ENCODE measurements at regions not wholly inside any gene's neighbourhood (a gene's known extent, or its start where the extent isn't known, plus 50 kb on each side); places are given as distances from the start of the nearest gene placed in this dataset.

GRCh38 chr1:96361271-96361856, 360.2 kb upstream of the PTBP2 start:
- WGBS = 93% methylated on average over 5 of the region's 5 CpGs
- H3K9me3 ChIP-seq (ENCODE audit: insufficient read depth, low read depth, low read length) = no peaks in the 10 kb centered on the region
- H3K4me3 ChIP-seq (ENCODE audit: low read length) = no peak overlapping the region
- H3K36me3 ChIP-seq (ENCODE audit: insufficient read depth, low read length) = no peaks in the 10 kb centered on the region
- no peaks in the 10 kb centered on the region for H3K4me1 ChIP-seq (ENCODE audit: insufficient read depth, low read length)
- H3K9ac ChIP-seq (ENCODE audit: low read depth, low read length) = no peak overlapping the region
- no peaks in the 10 kb centered on the region for H3K27me3 ChIP-seq (ENCODE audit: insufficient read depth, low read length)
- no peak overlapping the region for H3K27ac ChIP-seq (ENCODE audit: low read depth, low read length)

GRCh38 chr1:96361961-96362360, 359.6 kb upstream of the PTBP2 start:
- H3K9ac ChIP-seq (ENCODE audit: low read depth, low read length) = no peak overlapping the region
- H3K4me3 ChIP-seq (ENCODE audit: low read length) = no peak overlapping the region
- H3K9me3 ChIP-seq (ENCODE audit: insufficient read depth, low read depth, low read length) = no peaks in the 10 kb centered on the region
- no peak overlapping the region for H3K27ac ChIP-seq (ENCODE audit: low read depth, low read length)
- no peaks in the 10 kb centered on the region for H3K36me3 ChIP-seq (ENCODE audit: insufficient read depth, low read length)
- no peaks in the 10 kb centered on the region for H3K27me3 ChIP-seq (ENCODE audit: insufficient read depth, low read length)
- H3K4me1 ChIP-seq (ENCODE audit: insufficient read depth, low read length) = no peaks in the 10 kb centered on the region

DNA sequence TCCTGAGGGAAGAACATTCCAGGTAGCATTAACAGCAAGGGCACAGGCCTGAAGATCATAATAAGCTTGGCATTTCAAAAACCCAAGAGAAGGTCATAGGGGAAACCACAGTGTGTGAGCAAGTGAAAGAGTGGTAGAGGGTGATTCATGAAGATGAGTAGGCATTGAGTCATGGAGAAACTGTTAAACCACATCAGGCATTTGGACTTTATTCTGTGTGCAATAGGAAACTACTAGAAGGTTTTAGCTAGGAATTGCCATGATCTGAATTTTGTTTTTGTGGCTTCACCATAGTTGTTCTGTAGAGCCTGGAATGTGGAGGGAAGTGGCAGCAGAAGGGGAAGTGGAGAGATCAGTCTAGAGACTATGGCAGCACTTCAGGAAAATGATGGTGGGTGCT, 359.0 kb upstream of the PTBP2 start:
- Histone ChIP-seq H3K4me3 (ENCODE audit: low read length) (no peak overlapping the region), H3K9me3 (ENCODE audit: insufficient read depth, low read depth, low read length) (no peaks in the 10 kb centered on the region), H3K27me3 (ENCODE audit: insufficient read depth, low read length) (no peaks in the 10 kb centered on the region), H3K27ac (ENCODE audit: low read depth, low read length) (no peak overlapping the region), H3K4me1 (ENCODE audit: insufficient read depth, low read length) (no peaks in the 10 kb centered on the region), H3K9ac (ENCODE audit: low read depth, low read length) (no peak overlapping the region), H3K36me3 (ENCODE audit: insufficient read depth, low read length) (no peaks in the 10 kb centered on the region)

DNA sequence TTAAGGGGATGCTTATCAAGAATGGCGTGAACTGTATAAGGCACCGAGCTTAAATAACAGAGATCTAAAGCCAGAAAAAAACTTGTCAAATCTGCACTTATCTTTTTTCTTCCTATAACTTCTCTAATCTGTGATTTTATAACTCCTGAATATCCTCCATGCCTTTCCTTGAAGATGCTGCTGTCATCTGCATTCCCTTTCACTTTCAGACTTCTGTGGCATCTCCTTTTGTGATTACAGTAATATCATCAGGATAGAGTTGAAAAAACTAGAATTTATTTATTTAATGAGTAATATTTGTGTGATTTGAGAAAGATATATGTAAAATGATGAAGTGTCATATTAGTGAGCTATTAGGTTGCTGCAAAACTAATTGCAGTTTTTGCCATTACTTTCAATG, 357.8 kb upstream of the PTBP2 start:
- H3K36me3 ChIP-seq (ENCODE audit: insufficient read depth, low read length) = no peaks in the 10 kb centered on the region
- 98% methylated on average over 2 of the region's 2 CpGs for WGBS
- no peaks in the 10 kb centered on the region for H3K4me1 ChIP-seq (ENCODE audit: insufficient read depth, low read length)
- H3K9me3 ChIP-seq (ENCODE audit: insufficient read depth, low read depth, low read length) = no peaks in the 10 kb centered on the region
- no peak overlapping the region for H3K9ac ChIP-seq (ENCODE audit: low read depth, low read length)
- H3K27ac ChIP-seq (ENCODE audit: low read depth, low read length) = no peak overlapping the region
- no peak overlapping the region for H3K4me3 ChIP-seq (ENCODE audit: low read length)
- no peaks in the 10 kb centered on the region for H3K27me3 ChIP-seq (ENCODE audit: insufficient read depth, low read length)

GRCh38 chr1:96364576-96364975, 357.0 kb upstream of the PTBP2 start:
- Histone ChIP-seq H3K4me3 (ENCODE audit: low read length) (no peak overlapping the region), H3K9ac (ENCODE audit: low read depth, low read length) (no peak overlapping the region), H3K4me1 (ENCODE audit: insufficient read depth, low read length) (no peaks in the 10 kb centered on the region), H3K27ac (ENCODE audit: low read depth, low read length) (no peak overlapping the region), H3K27me3 (ENCODE audit: insufficient read depth, low read length) (no peaks in the 10 kb centered on the region), H3K36me3 (ENCODE audit: insufficient read depth, low read length) (no peaks in the 10 kb centered on the region), H3K9me3 (ENCODE audit: insufficient read depth, low read depth, low read length) (no peaks in the 10 kb centered on the region)

GRCh38 chr1:96365076-96365475, 356.5 kb upstream of the PTBP2 start:
- H3K27me3 ChIP-seq (ENCODE audit: insufficient read depth, low read length) = no peaks in the 10 kb centered on the region
- WGBS = 86% methylated on average over 1 of the region's 1 CpG
- no peak overlapping the region for H3K27ac ChIP-seq (ENCODE audit: low read depth, low read length)
- H3K36me3 ChIP-seq (ENCODE audit: insufficient read depth, low read length) = no peaks in the 10 kb centered on the region
- H3K4me1 ChIP-seq (ENCODE audit: insufficient read depth, low read length) = no peaks in the 10 kb centered on the region
- H3K4me3 ChIP-seq (ENCODE audit: low read length) = no peak overlapping the region
- no peak overlapping the region for H3K9ac ChIP-seq (ENCODE audit: low read depth, low read length)
- no peaks in the 10 kb centered on the region for H3K9me3 ChIP-seq (ENCODE audit: insufficient read depth, low read depth, low read length)

GRCh38 chr1:96365596-96366390, 355.8 kb upstream of the PTBP2 start:
- Histone ChIP-seq H3K9me3 (ENCODE audit: insufficient read depth, low read depth, low read length) (no peaks in the 10 kb centered on the region), H3K4me1 (ENCODE audit: insufficient read depth, low read length) (no peaks in the 10 kb centered on the region), H3K4me3 (ENCODE audit: low read length) (no peak overlapping the region), H3K27me3 (ENCODE audit: insufficient read depth, low read length) (no peaks in the 10 kb centered on the region), H3K9ac (ENCODE audit: low read depth, low read length) (no peak overlapping the region), H3K36me3 (ENCODE audit: insufficient read depth, low read length) (no peaks in the 10 kb centered on the region), H3K27ac (ENCODE audit: low read depth, low read length) (no peak overlapping the region)
- 80% methylated on average over 3 of the region's 3 CpGs for WGBS

GRCh38 chr1:96366516-96366915, 355.1 kb upstream of the PTBP2 start:
- Histone ChIP-seq H3K4me3 (ENCODE audit: low read length) (no peak overlapping the region), H3K36me3 (ENCODE audit: insufficient read depth, low read length) (no peaks in the 10 kb centered on the region), H3K9me3 (ENCODE audit: insufficient read depth, low read depth, low read length) (no peaks in the 10 kb centered on the region), H3K9ac (ENCODE audit: low read depth, low read length) (no peak overlapping the region), H3K27me3 (ENCODE audit: insufficient read depth, low read length) (no peaks in the 10 kb centered on the region), H3K4me1 (ENCODE audit: insufficient read depth, low read length) (no peaks in the 10 kb centered on the region), H3K27ac (ENCODE audit: low read depth, low read length) (no peak overlapping the region)
- WGBS = 89% methylated on average over 1 of the region's 2 CpGs

- WGBS = 95% methylated on average over 2 of the region's 2 CpGs
- no peaks in the 10 kb centered on the region for H3K4me1 ChIP-seq (ENCODE audit: insufficient read depth, low read length)
Observed at GRCh38 chr1:96367791-96368190, 353.8 kb upstream of the PTBP2 start.

DNA sequence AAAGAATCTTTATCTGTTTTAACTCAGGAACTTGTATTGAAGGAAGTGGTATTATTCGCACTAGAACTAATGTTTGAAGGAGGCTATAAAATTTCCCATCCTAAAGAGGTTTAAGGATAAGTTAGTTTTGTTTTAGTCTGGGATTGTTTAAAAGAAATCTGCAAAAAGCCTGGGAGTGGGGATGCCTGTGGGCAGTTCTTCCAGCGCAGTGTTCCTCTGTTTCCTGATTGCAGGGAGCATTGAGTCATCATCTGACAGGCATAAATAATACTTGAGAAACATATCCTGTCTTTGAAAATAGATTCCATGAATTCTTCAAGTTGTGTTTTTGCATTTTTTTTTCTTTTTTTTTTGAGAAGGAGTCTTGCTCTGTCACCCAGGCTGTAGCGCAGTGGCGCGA, 350.8 kb upstream of the PTBP2 start:
- H3K36me3 ChIP-seq (ENCODE audit: insufficient read depth, low read length) = no peaks in the 10 kb centered on the region
- no peak overlapping the region for H3K27ac ChIP-seq (ENCODE audit: low read depth, low read length)
- H3K27me3 ChIP-seq (ENCODE audit: insufficient read depth, low read length) = no peaks in the 10 kb centered on the region
- WGBS = 90% methylated on average over 2 of the region's 5 CpGs
- H3K9me3 ChIP-seq (ENCODE audit: insufficient read depth, low read depth, low read length) = no peaks in the 10 kb centered on the region
- no peak overlapping the region for H3K9ac ChIP-seq (ENCODE audit: low read depth, low read length)
- H3K4me3 ChIP-seq (ENCODE audit: low read length) = no peak overlapping the region
- H3K4me1 ChIP-seq (ENCODE audit: insufficient read depth, low read length) = no peaks in the 10 kb centered on the region

More at GRCh38 chr1:96367791-96368190, 353.8 kb upstream of the PTBP2 start:
- no peak overlapping the region for H3K27ac ChIP-seq (ENCODE audit: low read depth, low read length)
- no peak overlapping the region for H3K9ac ChIP-seq (ENCODE audit: low read depth, low read length)
- no peaks in the 10 kb centered on the region for H3K9me3 ChIP-seq (ENCODE audit: insufficient read depth, low read depth, low read length)
- H3K27me3 ChIP-seq (ENCODE audit: insufficient read depth, low read length) = no peaks in the 10 kb centered on the region
- H3K4me3 ChIP-seq (ENCODE audit: low read length) = no peak overlapping the region
- no peaks in the 10 kb centered on the region for H3K36me3 ChIP-seq (ENCODE audit: insufficient read depth, low read length)

DNA sequence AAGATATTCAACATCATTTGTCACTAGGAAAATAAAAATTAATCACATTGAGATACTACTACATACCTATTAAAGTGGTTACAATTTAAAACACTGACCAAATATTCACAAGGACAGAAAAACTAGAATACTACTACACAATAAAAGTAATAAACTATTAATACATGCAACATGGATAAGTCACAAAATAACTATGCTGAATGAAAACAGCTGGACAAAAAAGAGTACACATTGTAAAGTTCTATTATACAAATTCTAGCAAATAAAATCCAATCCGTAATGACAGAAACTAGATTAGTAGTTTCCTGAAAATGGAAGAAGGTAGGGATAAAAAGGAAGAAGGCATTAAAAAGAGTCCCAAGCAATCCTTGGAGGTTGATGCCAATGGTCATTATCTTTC, 348.7 kb upstream of the PTBP2 start:
- Histone ChIP-seq H3K27ac (ENCODE audit: low read depth, low read length) (no peak overlapping the region), H3K9me3 (ENCODE audit: insufficient read depth, low read depth, low read length) (no peaks in the 10 kb centered on the region), H3K36me3 (ENCODE audit: insufficient read depth, low read length) (no peaks in the 10 kb centered on the region), H3K9ac (ENCODE audit: low read depth, low read length) (no peak overlapping the region), H3K4me3 (ENCODE audit: low read length) (no peak overlapping the region), H3K27me3 (ENCODE audit: insufficient read depth, low read length) (no peaks in the 10 kb centered on the region), H3K4me1 (ENCODE audit: insufficient read depth, low read length) (no peaks in the 10 kb centered on the region)
- 92% methylated on average over 1 of the region's 1 CpG for WGBS
